ENCODE measurements at regions not wholly inside any gene's neighbourhood (a gene's known extent, or its start where the extent isn't known, plus 50 kb on each side); places are given as distances from the start of the nearest gene placed in this dataset.
"Not testable (repeated sequence)": the region's sequence is repeated elsewhere in the genome, so short reads cannot be mapped to it uniquely, and the experiment has no call there.

DNA sequence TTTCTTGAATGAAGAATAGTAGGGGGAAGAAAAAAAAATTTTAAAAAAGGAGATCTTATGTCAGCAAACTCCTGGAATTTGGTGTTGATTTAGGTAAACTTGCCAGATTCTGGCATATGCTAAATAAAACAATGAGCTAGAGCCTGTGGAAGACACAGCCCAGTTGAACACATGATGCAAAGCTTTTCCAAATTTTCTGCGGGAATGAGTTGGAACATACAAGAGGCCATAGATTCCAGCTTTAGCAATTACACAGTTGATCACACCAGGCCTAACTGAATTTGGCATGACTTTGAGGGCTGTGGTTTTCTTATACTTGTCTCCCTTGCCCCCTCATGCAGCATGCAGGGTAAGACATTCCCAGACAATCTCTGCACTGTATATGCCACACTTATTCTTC lies 297.0 kb downstream of the SH3GL2 start:
- no peaks in the 10 kb centered on the region for H3K4me1 Mint-ChIP-seq
- no peak overlapping the region for H3K27ac Mint-ChIP-seq
- DNase-seq (no peak), ATAC-seq (no peak)
- no peak overlapping the region for H3K4me3 Mint-ChIP-seq
- H3K9me3 Mint-ChIP-seq = peaks cover 3% of the 10 kb centered on the region
- no peaks in the 10 kb centered on the region for H3K36me3 Mint-ChIP-seq (ENCODE audit: low read depth)
- no peaks in the 10 kb centered on the region for H3K27me3 Mint-ChIP-seq

GRCh38 chr9:17876687-17877086 lies 297.8 kb downstream of the SH3GL2 start:
- no peak overlapping the region for H3K4me3 Mint-ChIP-seq
- H3K27ac Mint-ChIP-seq = no peak overlapping the region
- ATAC-seq (no peak), DNase-seq (no peak)
- no peaks in the 10 kb centered on the region for H3K36me3 Mint-ChIP-seq (ENCODE audit: low read depth)
- no peaks in the 10 kb centered on the region for H3K4me1 Mint-ChIP-seq
- H3K9me3 Mint-ChIP-seq = peaks cover 3% of the 10 kb centered on the region
- H3K27me3 Mint-ChIP-seq = no peaks in the 10 kb centered on the region

- H3K27me3 Mint-ChIP-seq = no peaks in the 10 kb centered on the region
Observed at GRCh38 chr9:17878810-17879370, 300.0 kb downstream of the SH3GL2 start.

DNA sequence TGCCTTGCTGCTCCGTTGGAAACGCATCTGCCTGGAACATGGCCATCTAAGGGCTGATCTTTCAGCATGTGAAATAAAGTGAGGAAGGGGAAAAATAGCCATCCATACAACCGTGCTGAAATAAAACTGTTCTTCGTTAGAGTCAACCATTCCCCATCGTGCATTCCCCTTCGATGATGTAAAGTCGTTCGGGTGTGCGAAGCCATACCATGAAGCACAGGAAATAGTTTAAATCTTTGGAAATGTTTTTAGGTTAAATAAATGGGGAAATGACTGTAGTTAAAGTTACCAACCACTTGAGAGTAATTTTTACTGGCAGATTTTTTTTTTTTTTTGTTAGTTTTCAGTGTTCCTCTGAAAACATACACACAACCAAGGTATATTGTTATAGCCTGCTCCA lies 302.5 kb downstream of the SH3GL2 start:
- no peak overlapping the region for H3K27ac Mint-ChIP-seq
- H3K9me3 Mint-ChIP-seq = peaks cover 3% of the 10 kb centered on the region
- H3K4me1 Mint-ChIP-seq = no peaks in the 10 kb centered on the region
- ATAC-seq = no peak
- H3K27me3 Mint-ChIP-seq = no peaks in the 10 kb centered on the region
- no peak for DNase-seq
- no peak overlapping the region for H3K4me3 Mint-ChIP-seq
- no peaks in the 10 kb centered on the region for H3K36me3 Mint-ChIP-seq (ENCODE audit: low read depth)

More at GRCh38 chr9:17878810-17879370, 300.0 kb downstream of the SH3GL2 start:
- ATAC-seq (no peak), DNase-seq (no peak)
- Mint-ChIP-seq H3K4me3 (no peak overlapping the region), H3K36me3 (ENCODE audit: low read depth) (no peaks in the 10 kb centered on the region), H3K9me3 (peaks cover 3% of the 10 kb centered on the region), H3K27ac (no peak overlapping the region), H3K4me1 (no peaks in the 10 kb centered on the region)

GRCh38 chr9:17882688-17883594 lies 304.1 kb downstream of the SH3GL2 start:
- ATAC-seq = no peak
- DNase-seq = no peak
- Mint-ChIP-seq H3K4me3 (no peak overlapping the region), H3K4me1 (no peaks in the 10 kb centered on the region), H3K27ac (no peak overlapping the region), H3K27me3 (no peaks in the 10 kb centered on the region), H3K9me3 (peaks cover 8% of the 10 kb centered on the region), H3K36me3 (ENCODE audit: low read depth) (no peaks in the 10 kb centered on the region)

DNA sequence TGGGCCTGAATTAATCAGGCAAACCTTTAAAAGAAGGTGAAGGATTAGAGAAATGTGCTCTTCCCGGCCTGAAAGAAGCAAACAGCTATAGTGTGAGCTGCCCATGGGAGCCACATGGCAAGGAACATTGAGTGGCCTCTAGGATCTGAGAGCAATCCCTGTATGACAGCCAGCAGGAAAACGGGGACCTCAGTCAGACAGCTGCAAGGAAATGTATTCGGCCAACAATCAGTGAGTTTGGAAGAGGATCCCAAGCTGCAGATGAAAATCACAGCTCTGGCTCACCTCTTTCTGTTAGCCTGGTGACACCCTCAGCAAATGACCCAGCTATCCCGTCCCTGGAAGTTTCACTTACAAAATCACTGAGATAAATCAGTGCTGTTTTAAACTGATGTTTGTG lies 309.2 kb downstream of the SH3GL2 start:
- no peak for ATAC-seq
- Mint-ChIP-seq H3K27me3 (no peaks in the 10 kb centered on the region), H3K9me3 (peaks cover 4% of the 10 kb centered on the region), H3K36me3 (ENCODE audit: low read depth) (no peaks in the 10 kb centered on the region), H3K4me1 (no peaks in the 10 kb centered on the region), H3K4me3 (no peak overlapping the region), H3K27ac (no peak overlapping the region)
- DNase-seq = no peak

DNA sequence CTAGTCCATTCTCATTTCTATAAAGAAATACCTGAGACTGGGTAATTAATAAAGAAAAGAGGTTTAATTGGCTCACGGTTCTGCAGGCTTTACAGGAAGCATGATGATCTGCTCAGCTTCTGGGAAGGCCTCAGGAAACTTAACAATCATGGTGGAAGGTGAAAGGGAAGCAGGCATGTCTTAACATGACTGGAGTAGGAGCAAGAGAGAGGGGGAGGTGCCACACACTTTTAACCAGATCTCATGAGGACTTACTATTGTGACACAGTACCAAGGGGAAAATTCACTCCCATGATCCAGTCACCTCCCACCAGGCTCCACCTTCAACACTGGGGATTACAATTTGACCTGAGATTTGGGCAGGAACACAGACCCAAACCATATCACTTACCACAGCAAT lies 310.1 kb downstream of the SH3GL2 start:
- DNase-seq; H3K4me1 Mint-ChIP-seq; H3K27ac Mint-ChIP-seq; ATAC-seq; H3K36me3 Mint-ChIP-seq (ENCODE audit: low read depth); H3K27me3 Mint-ChIP-seq; H3K4me3 Mint-ChIP-seq; H3K9me3 Mint-ChIP-seq: not testable (repeated sequence)

GRCh38 chr9:17894501-17895160 lies 315.8 kb downstream of the SH3GL2 start:
- no peaks in the 10 kb centered on the region for H3K4me1 Mint-ChIP-seq
- no peaks in the 10 kb centered on the region for H3K27me3 Mint-ChIP-seq
- no peak overlapping the region for H3K27ac Mint-ChIP-seq
- no peaks in the 10 kb centered on the region for H3K36me3 Mint-ChIP-seq (ENCODE audit: low read depth)
- ATAC-seq (no peak), DNase-seq (no peak)
- no peak overlapping the region for H3K4me3 Mint-ChIP-seq
- H3K9me3 Mint-ChIP-seq = no peaks in the 10 kb centered on the region

DNA sequence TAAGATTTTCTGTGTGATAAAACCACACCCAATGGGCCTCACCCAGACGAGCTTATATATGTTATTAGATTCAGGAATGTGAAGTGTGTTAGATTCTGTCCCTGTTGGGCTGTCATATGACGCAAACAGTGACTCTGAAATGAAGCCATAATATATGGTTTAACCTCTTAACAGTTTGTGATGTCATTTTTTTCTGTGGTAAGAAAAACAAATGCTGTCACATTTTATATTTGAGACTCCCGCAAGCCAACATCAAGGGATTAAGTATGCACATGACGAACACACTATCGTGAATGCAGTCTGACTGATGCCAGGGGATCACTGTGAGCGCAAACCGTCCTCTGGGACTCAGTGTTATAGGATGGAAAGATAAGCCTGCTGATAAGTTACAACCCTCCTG lies 321.7 kb downstream of the SH3GL2 start:
- H3K36me3 Mint-ChIP-seq (ENCODE audit: low read depth) = no peaks in the 10 kb centered on the region
- no peaks in the 10 kb centered on the region for H3K9me3 Mint-ChIP-seq
- H3K27me3 Mint-ChIP-seq = peaks cover 8% of the 10 kb centered on the region
- DNase-seq = no peak
- H3K27ac Mint-ChIP-seq = no peak overlapping the region
- ATAC-seq = no peak
- no peak overlapping the region for H3K4me3 Mint-ChIP-seq
- no peaks in the 10 kb centered on the region for H3K4me1 Mint-ChIP-seq

DNA sequence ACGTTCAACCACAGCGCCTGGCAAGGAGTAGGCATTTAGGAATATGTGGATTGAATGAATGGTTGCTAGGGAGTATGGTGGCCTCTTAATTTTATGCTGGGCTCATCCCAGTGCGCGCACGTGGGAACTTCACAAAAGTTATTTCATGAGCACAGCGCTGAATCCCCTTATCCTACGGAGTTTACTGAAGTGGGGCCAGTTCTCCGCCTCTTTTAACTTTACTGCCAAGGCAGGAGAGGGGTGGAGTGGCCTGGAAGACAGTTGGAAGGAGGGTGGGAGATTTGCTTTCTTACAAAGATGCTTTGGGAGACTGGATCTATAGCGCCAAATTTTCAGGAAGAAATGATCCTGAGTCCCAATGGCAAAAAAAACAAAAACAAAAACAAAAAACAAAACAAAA lies 326.5 kb downstream of the SH3GL2 start:
- no peak for ATAC-seq
- Mint-ChIP-seq H3K27me3 (peaks cover 25% of the 10 kb centered on the region), H3K27ac (no peak overlapping the region), H3K9me3 (peaks cover 4% of the 10 kb centered on the region), H3K4me3 (no peak overlapping the region), H3K4me1 (no peaks in the 10 kb centered on the region), H3K36me3 (ENCODE audit: low read depth) (no peaks in the 10 kb centered on the region)
- no peak for DNase-seq

GRCh38 chr9:17905781-17906175 lies 326.9 kb downstream of the SH3GL2 start:
- H3K9me3 Mint-ChIP-seq = peaks cover 4% of the 10 kb centered on the region
- no peaks in the 10 kb centered on the region for H3K4me1 Mint-ChIP-seq
- no peaks in the 10 kb centered on the region for H3K36me3 Mint-ChIP-seq (ENCODE audit: low read depth)
- ATAC-seq = no peak
- no peak for DNase-seq
- peaks cover 25% of the 10 kb centered on the region for H3K27me3 Mint-ChIP-seq
- H3K4me3 Mint-ChIP-seq = no peak overlapping the region
- no peak overlapping the region for H3K27ac Mint-ChIP-seq

DNA sequence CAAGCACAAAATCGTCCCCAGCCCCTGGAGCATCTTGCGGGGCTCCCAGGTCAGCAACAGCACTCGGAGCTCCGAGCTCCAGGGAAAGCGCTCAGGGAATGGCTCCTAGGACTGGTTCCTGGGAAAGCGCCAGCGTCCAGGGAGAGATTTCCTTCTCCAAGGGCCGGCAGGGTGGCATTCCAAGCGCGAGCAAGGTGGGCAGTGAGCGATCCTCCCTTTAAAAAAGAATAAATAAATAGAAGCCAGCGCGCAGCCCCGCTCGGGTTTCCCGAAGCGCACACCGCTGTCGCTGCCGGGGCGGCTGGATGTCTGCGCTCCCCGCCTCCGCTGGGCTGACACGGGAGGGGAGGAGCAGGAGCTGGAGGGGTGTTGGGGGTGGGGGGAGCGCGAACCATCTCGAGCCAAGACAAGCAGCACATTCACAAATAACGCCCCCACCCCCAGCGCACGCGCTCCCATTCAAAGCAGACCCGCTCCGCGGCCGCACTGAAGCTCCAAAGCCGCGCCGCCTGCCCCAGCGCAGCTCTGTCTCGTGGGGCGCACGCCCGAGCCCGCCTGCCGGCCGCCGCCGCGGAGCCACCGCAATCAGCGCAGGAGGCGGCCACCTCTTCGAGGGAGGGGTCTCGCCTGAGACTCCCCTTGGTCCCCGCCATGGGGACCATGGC lies 327.4 kb downstream of the SH3GL2 start:
- DNase-seq (no peak), ATAC-seq (no peak)
- Mint-ChIP-seq H3K4me1 (no peaks in the 10 kb centered on the region), H3K27ac (no peak overlapping the region), H3K27me3 (peaks cover 25% of the 10 kb centered on the region), H3K9me3 (peaks cover 4% of the 10 kb centered on the region), H3K4me3 (no peak overlapping the region), H3K36me3 (ENCODE audit: low read depth) (no peaks in the 10 kb centered on the region)

GRCh38 chr9:17906841-17907778 lies 328.2 kb downstream of the SH3GL2 start:
- H3K27me3 Mint-ChIP-seq = peaks cover 25% of the 10 kb centered on the region
- H3K27ac Mint-ChIP-seq = no peak overlapping the region
- no peak for ATAC-seq
- H3K9me3 Mint-ChIP-seq = peaks cover 4% of the 10 kb centered on the region
- H3K36me3 Mint-ChIP-seq (ENCODE audit: low read depth) = no peaks in the 10 kb centered on the region
- H3K4me3 Mint-ChIP-seq = no peak overlapping the region
- H3K4me1 Mint-ChIP-seq = no peaks in the 10 kb centered on the region
- DNase-seq = no peak

Data from activated naive CD8-positive, alpha-beta T cell treated with anti-CD3 and anti-CD28 coated beads, Interleukin-2, amount 50 U/mL, for 24 hours (primary cell).